ENCODE measurements at regions not wholly inside any gene's neighbourhood (a gene's known extent, or its start where the extent isn't known, plus 50 kb on each side); places are given as distances from the start of the nearest gene placed in this dataset.
"Not testable (repeated sequence)": the region's sequence is repeated elsewhere in the genome, so short reads cannot be mapped to it uniquely, and the experiment has no call there.

- DNase-seq: no peak
Observed at GRCh38 chr3:177835008-177835407, 637.7 kb upstream of the TBL1XR1 start.

GRCh38 chr3:177835917-177836316, 638.6 kb upstream of the TBL1XR1 start:
- DNase-seq: no peak

- no peak for DNase-seq
Observed at GRCh38 chr3:177836671-177837070, 639.4 kb upstream of the TBL1XR1 start.

GRCh38 chr3:177837951-177838655, 640.8 kb upstream of the TBL1XR1 start:
- DNase-seq: no peak

- DNase-seq: no peak
Observed at GRCh38 chr3:177838766-177839350, 641.6 kb upstream of the TBL1XR1 start.

- no peak for DNase-seq
Observed at GRCh38 chr3:177842302-177842701, 645.0 kb upstream of the TBL1XR1 start.

GRCh38 chr3:177842743-177843734, 645.8 kb upstream of the TBL1XR1 start:
- DNase-seq: no peak

GRCh38 chr3:177852001-177852807, 654.9 kb upstream of the TBL1XR1 start:
- no peak for DNase-seq

- DNase-seq: no peak
Observed at GRCh38 chr3:177855021-177855420, 657.7 kb upstream of the TBL1XR1 start.

- DNase-seq: no peak
Observed at GRCh38 chr3:177860184-177860583, 662.9 kb upstream of the TBL1XR1 start.

GRCh38 chr3:177862962-177863491, 665.7 kb upstream of the TBL1XR1 start:
- no peak for DNase-seq

GRCh38 chr3:177871267-177871666, 665.0 kb upstream of the KCNMB2 start:
- not testable (repeated sequence) for DNase-seq

GRCh38 chr3:177878192-177878591, 658.0 kb upstream of the KCNMB2 start:
- DNase-seq: no peak

- no peak for DNase-seq
Observed at GRCh38 chr3:177878957-177879356, 657.3 kb upstream of the KCNMB2 start.

- DNase-seq: no peak
Observed at GRCh38 chr3:177881351-177881750, 654.9 kb upstream of the KCNMB2 start.

GRCh38 chr3:177882124-177882648, 654.0 kb upstream of the KCNMB2 start:
- no peak for DNase-seq

- DNase-seq: no peak
Observed at GRCh38 chr3:177883091-177883490, 653.1 kb upstream of the KCNMB2 start.

- DNase-seq: no peak
Observed at GRCh38 chr3:177883957-177884356, 652.3 kb upstream of the KCNMB2 start.

GRCh38 chr3:177885063-177885462, 651.2 kb upstream of the KCNMB2 start:
- no peak for DNase-seq

GRCh38 chr3:177886501-177886900, 649.7 kb upstream of the KCNMB2 start:
- no peak for DNase-seq

- no peak for DNase-seq
Observed at GRCh38 chr3:177887475-177887874, 648.8 kb upstream of the KCNMB2 start.

GRCh38 chr3:177889161-177889560, 647.1 kb upstream of the KCNMB2 start:
- no peak for DNase-seq

Measured in NK-92 treated with Interleukin-12 subunit alpha and Interleukin-12 subunit beta, amount 100 ng/mL, for 24 hours (cell line).